Neuronal stem cell (in vitro differentiated cells): ENCODE measurements at regions not wholly inside any gene's neighbourhood (a gene's known extent, or its start where the extent isn't known, plus 50 kb on each side); places are given as distances from the start of the nearest gene placed in this dataset.

Source experiments
- DNase-seq: peaks from one replicate; pipeline ENCODE4 v3.0.0-alpha.2; 2013; ENCODE audit warnings: low spot score
- H2AFZ ChIP-seq: one replicate; pipeline ENCODE4 v1.6.1; 2013; ENCODE audit warnings: mild to moderate bottlenecking, low read length, inconsistent platforms
- H2AK5ac ChIP-seq: 2 replicates; pipeline ENCODE4 v1.6.1; 2013; ENCODE audit warnings: low read depth, mild to moderate bottlenecking, inconsistent platforms, low read length, moderate library complexity, mixed read lengths
- H2BK120ac ChIP-seq: 2 replicates; pipeline ENCODE4 v1.6.1; 2013; ENCODE audit warnings: low read depth, mild to moderate bottlenecking, inconsistent platforms, low read length, moderate library complexity, mixed read lengths
- H2BK12ac ChIP-seq: one replicate; pipeline ENCODE4 v1.6.1; 2013; ENCODE audit warnings: low read length, inconsistent platforms
- H2BK15ac ChIP-seq: 2 replicates; pipeline ENCODE4 v1.6.1; 2013; ENCODE audit warnings: mild to moderate bottlenecking, low read length, inconsistent platforms, mixed read lengths
- H2BK5ac ChIP-seq: one replicate; pipeline ENCODE4 v1.6.1; 2013; ENCODE audit warnings: inconsistent platforms, mild to moderate bottlenecking, low read length, moderate library complexity
- H3K14ac ChIP-seq: one replicate; pipeline ENCODE4 v1.6.1; 2013; ENCODE audit warnings: low read length, inconsistent platforms
- H3K18ac ChIP-seq: 2 replicates; pipeline ENCODE4 v1.6.1; 2013; ENCODE audit warnings: low read length, inconsistent platforms
- H3K23ac ChIP-seq: 2 replicates; pipeline ENCODE4 v1.6.1; 2013; ENCODE audit warnings: low read depth, mild to moderate bottlenecking, mixed read lengths, low read length, inconsistent platforms; ENCODE audit not compliant: poor library complexity
- H3K27ac ChIP-seq: replicated peaks from 3 replicates; pipeline ENCODE4 v1.5.1; 2013; ENCODE audit warnings: low read length, inconsistent platforms
- H3K27me3 ChIP-seq, 3 experiments: 2 replicates each; pipeline ENCODE4 v1.6.1; 2013; ENCODE audit warnings: low read length in 3 of 3, mild to moderate bottlenecking in 2 of 3, inconsistent platforms in 1 of 3, low read depth in 1 of 3, mixed read lengths in 1 of 3, moderate library complexity in 1 of 3; ENCODE audit not compliant: control insufficient read depth in 3 of 3, insufficient read depth in 3 of 3
- H3K36me3 ChIP-seq, 2 donors: replicated peaks in 1 of 2; 2 replicates each; pipeline ENCODE4 v1.6.1; 2013; ENCODE audit warnings: low read length in 2 of 2; ENCODE audit not compliant: control insufficient read depth in 2 of 2, insufficient read depth in 2 of 2
- H3K4ac ChIP-seq: 2 replicates; pipeline ENCODE4 v1.6.1; 2013; ENCODE audit warnings: inconsistent platforms, mild to moderate bottlenecking, low read length, moderate library complexity
- H3K4me1 ChIP-seq, 2 donors: 1 replicate in 1 of 2; 2 replicates in 1 of 2; pipeline ENCODE4 v1.6.1; 2013; ENCODE audit warnings: low read length in 2 of 2, low read depth in 1 of 2; ENCODE audit not compliant: control insufficient read depth in 2 of 2, insufficient read depth in 1 of 2
- H3K4me2 ChIP-seq: one replicate; pipeline ENCODE4 v1.6.1; 2013; ENCODE audit warnings: mild to moderate bottlenecking, low read length, inconsistent platforms; ENCODE audit not compliant: insufficient read depth, poor library complexity, severe bottlenecking
- H3K4me3 ChIP-seq, 2 donors: 2 replicates each; pipeline ENCODE4 v1.5.1; 2013; ENCODE audit warnings: low read length in 2 of 2, mild to moderate bottlenecking in 2 of 2, inconsistent platforms in 1 of 2, moderate library complexity in 1 of 2
- H3K79me1 ChIP-seq: one replicate; pipeline ENCODE4 v1.6.1; 2013; ENCODE audit warnings: low read depth, mild to moderate bottlenecking, inconsistent platforms, low read length, moderate library complexity
- H3K9ac ChIP-seq: one replicate; pipeline ENCODE4 v1.6.1; 2013; ENCODE audit warnings: mild to moderate bottlenecking, low read depth, low read length, inconsistent platforms; ENCODE audit not compliant: poor library complexity
- H3K9me3 ChIP-seq, 2 donors: replicated peaks in 1 of 2; 2 replicates each; pipeline versions ENCODE3 to v1.6.1; 2013; ENCODE audit warnings: low read length in 2 of 2, mild to moderate bottlenecking in 2 of 2, inconsistent platforms in 1 of 2, low read depth in 1 of 2, mixed read lengths in 1 of 2, moderate library complexity in 1 of 2; ENCODE audit not compliant: control insufficient read depth in 2 of 2, insufficient read depth in 1 of 2
- H4K8ac ChIP-seq: one replicate; pipeline ENCODE4 v1.6.1; 2013; ENCODE audit warnings: low read depth, mild to moderate bottlenecking, inconsistent platforms, low read length, moderate library complexity
- H4K91ac ChIP-seq: one replicate; pipeline ENCODE4 v1.6.1; 2013; ENCODE audit warnings: low read length, low read depth, mild to moderate bottlenecking, inconsistent platforms; ENCODE audit not compliant: poor library complexity
- WGBS, 2 donors: extraction: QIAGEN DNeasy Blood & Tissue Kit; methylation state at CpG; one replicate each; pipeline ENCODE4 v1.1.7; 2013; ENCODE audit warnings: missing lambda C conversion rate in 2 of 2, mixed read lengths in 1 of 2; ENCODE audit not compliant: insufficient read length in 2 of 2, insufficient replicate concordance in 1 of 2; ENCODE audit errors: extremely low coverage in 2 of 2; 5-methylcytosine and 5-hydroxymethylcytosine counted together

- Histone ChIP-seq H3K14ac (no peak overlapping the region), H2AK5ac (no peak overlapping the region), H3K4me1 (peaks cover 2 to 3% of the 10 kb centered on the region in 2 donors), H3K79me1 (no peaks in the 10 kb centered on the region), H3K4ac (no peak overlapping the region), H3K9ac (no peak overlapping the region), H4K8ac (no peak overlapping the region), H2BK5ac (no peak overlapping the region), H3K18ac (no peak overlapping the region), H2BK12ac (no peak overlapping the region), H3K23ac (no peak overlapping the region), H3K36me3 (no peaks in the 10 kb centered on the region), H2BK15ac (no peak overlapping the region), H3K27me3 (no peaks in the 10 kb centered on the region), H3K27ac (no peak overlapping the region), H3K9me3 (no peaks in the 10 kb centered on the region), H3K4me2 (no peak overlapping the region), H4K91ac (no peak overlapping the region), H3K4me3 (no peak overlapping the region), H2AFZ (no peak overlapping the region), H2BK120ac (no peak overlapping the region)
- WGBS, 2 donors = no CpG with 5 or more reads among the region's 2 CpGs
- DNase-seq = no peak
Observed at GRCh38 chr20:52585333-52585732, 386.8 kb upstream of the TSHZ2 start.

- Histone ChIP-seq H3K23ac (no peak overlapping the region), H3K4me1 (peaks cover 2 to 3% of the 10 kb centered on the region in 2 donors), H3K36me3 (no peaks in the 10 kb centered on the region), H3K9ac (no peak overlapping the region), H4K8ac (no peak overlapping the region), H4K91ac (no peak overlapping the region), H3K9me3 (peaks cover 2 to 3% of the 10 kb centered on the region in 2 donors), H2AFZ (no peak overlapping the region), H2BK15ac (no peak overlapping the region), H2BK5ac (no peak overlapping the region), H3K4me3 (no peak overlapping the region), H3K4ac (no peak overlapping the region), H2AK5ac (no peak overlapping the region), H3K14ac (no peak overlapping the region), H2BK12ac (no peak overlapping the region), H3K27ac (no peak overlapping the region), H3K79me1 (no peaks in the 10 kb centered on the region), H3K4me2 (no peak overlapping the region), H2BK120ac (no peak overlapping the region), H3K18ac (no peak overlapping the region), H3K27me3 (no peaks in the 10 kb centered on the region)
- no CpG with 5 or more reads among the region's 5 CpGs for WGBS, 2 donors
- DNase-seq = no peak
Observed at GRCh38 chr20:52578559-52578958, 387.0 kb upstream of the ZFP64 start.

DNA sequence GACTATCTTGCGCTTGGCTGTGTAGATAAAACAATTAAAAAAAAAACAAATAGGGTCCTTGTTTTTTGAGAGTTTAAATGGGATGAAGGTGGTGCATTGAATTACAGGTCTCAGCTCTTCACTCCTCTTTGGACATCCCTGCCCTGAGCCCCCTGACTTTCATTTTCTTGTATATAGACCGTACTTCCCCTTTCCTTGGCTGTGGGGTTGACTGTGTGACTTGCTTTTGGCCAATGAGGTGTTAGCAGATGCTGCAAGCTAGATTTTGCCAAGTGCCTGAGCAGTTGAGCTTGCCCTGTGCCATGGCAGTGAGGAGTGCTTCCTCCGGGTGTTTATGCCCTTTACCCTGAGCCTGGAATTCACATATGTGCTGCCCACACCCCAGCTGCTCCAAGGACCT lies 386.1 kb upstream of the ZFP64 start:
- H3K23ac ChIP-seq = no peak overlapping the region
- peaks cover 2 to 3% of the 10 kb centered on the region in 2 donors for H3K9me3 ChIP-seq
- H3K4ac ChIP-seq = no peak overlapping the region
- H3K9ac ChIP-seq = no peak overlapping the region
- no peak for DNase-seq
- no peak overlapping the region for H2AFZ ChIP-seq
- no peak overlapping the region for H2BK5ac ChIP-seq
- no peak overlapping the region for H2BK12ac ChIP-seq
- H3K27ac ChIP-seq = no peak overlapping the region
- H3K14ac ChIP-seq = no peak overlapping the region
- no peak overlapping the region for H4K8ac ChIP-seq
- no peak overlapping the region for H3K4me2 ChIP-seq
- no CpG with 5 or more reads among the region's 3 CpGs for WGBS, 2 donors
- no peaks in the 10 kb centered on the region for H3K36me3 ChIP-seq
- no peak overlapping the region for H2AK5ac ChIP-seq
- H3K4me3 ChIP-seq = no peak overlapping the region
- H2BK120ac ChIP-seq = no peak overlapping the region
- H3K4me1 ChIP-seq = peaks cover 1% of the 10 kb centered on the region in 2 donors
- no peaks in the 10 kb centered on the region for H3K27me3 ChIP-seq
- no peaks in the 10 kb centered on the region for H3K79me1 ChIP-seq
- no peak overlapping the region for H3K18ac ChIP-seq
- H4K91ac ChIP-seq = no peak overlapping the region
- H2BK15ac ChIP-seq = no peak overlapping the region

DNA sequence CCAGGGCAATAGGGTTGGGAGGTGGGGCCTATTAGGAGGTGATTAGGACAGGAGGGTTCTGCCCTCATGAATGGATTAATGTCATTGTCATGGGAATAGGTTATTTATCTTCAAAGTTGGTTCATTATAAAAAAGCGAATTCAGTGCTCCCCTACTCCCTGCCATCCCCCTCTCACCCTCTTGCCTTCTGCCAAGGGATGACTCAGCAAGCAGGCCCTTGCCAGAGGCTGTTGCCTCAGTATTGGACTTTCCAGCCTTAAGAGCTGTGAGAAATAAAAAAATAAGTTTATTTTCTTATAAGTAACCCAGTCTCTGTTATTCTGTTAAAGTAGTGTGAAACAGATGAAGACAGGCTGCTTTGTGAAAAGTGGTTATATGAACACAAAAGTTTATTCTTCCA lies 381.1 kb upstream of the ZFP64 start:
- Histone ChIP-seq H2AK5ac (no peak overlapping the region), H3K4me2 (no peak overlapping the region), H2BK120ac (no peak overlapping the region), H3K18ac (no peak overlapping the region), H3K14ac (no peak overlapping the region), H3K9ac (no peak overlapping the region), H3K27me3 (no peaks in the 10 kb centered on the region), H2BK15ac (no peak overlapping the region), H3K4me1 (peaks cover 0 to 3% of the 10 kb centered on the region in 2 donors), H4K91ac (no peak overlapping the region), H3K4ac (no peak overlapping the region), H3K9me3 (peaks cover 0 to 2% of the 10 kb centered on the region in 2 donors), H2AFZ (no peak overlapping the region), H2BK5ac (no peak overlapping the region), H2BK12ac (no peak overlapping the region), H4K8ac (no peak overlapping the region), H3K36me3 (no peaks in the 10 kb centered on the region), H3K27ac (no peak overlapping the region), H3K23ac (no peak overlapping the region), H3K79me1 (no peaks in the 10 kb centered on the region), H3K4me3 (no peak overlapping the region)
- DNase-seq = no peak
- WGBS, 2 donors = no CpG with 5 or more reads among the region's 1 CpG
